ENCODE measurements at regions not wholly inside any gene's neighbourhood (a gene's known extent, or its start where the extent isn't known, plus 50 kb on each side); places are given as distances from the start of the nearest gene placed in this dataset.

- WGBS (ENCODE audit: insufficient coverage, insufficient replicate concordance, low lambda C conversion rate, missing lambda C conversion rate), result 0% methylated on average over 1 of the region's 1 CpG
- no peak for FAIRE-seq
- TF ChIP-seq RFX5 (IDR thresholded peaks at IDR 0.05; ENCODE audit: low read depth, low read length), result no peak
- TF ChIP-seq NFIC (IDR thresholded peaks at IDR 0.05; ENCODE audit: low read depth, low read length), result no peak
- no peak for TF ChIP-seq FOS (IDR thresholded peaks at IDR 0.05; ENCODE audit: borderline replicate concordance, extremely low read depth, insufficient read length)
- no peak for TF ChIP-seq NRF1 (conservative IDR thresholded peaks at IDR 0.05; ENCODE audit: low read depth, low read length)
- TF ChIP-seq NFYA (IDR thresholded peaks at IDR 0.05; ENCODE audit: borderline replicate concordance, low read depth, low read length), result no peak
- no peak for TF ChIP-seq DPF2 (IDR thresholded peaks at IDR 0.05)
- TF ChIP-seq NR2F1 (conservative IDR thresholded peaks at IDR 0.05), result no peak
- TF ChIP-seq PKNOX1 (IDR thresholded peaks at IDR 0.05), result no peak
- TF ChIP-seq MYC (IDR thresholded peaks at IDR 0.05; ENCODE audit: insufficient read depth, insufficient read length, insufficient replicate concordance, low read length, severe bottlenecking), result no peak
These were observed 934.4 kb upstream of the LRRN3 start for GRCh38 chr7:110156511-110156910.

More at GRCh38 chr7:110156511-110156910, 934.4 kb upstream of the LRRN3 start:
- H3K4me1 ChIP-seq (ENCODE audit: control insufficient read depth, insufficient read depth, low read length), result no peaks in the 10 kb centered on the region
- no peaks in the 10 kb centered on the region for H3K9me3 ChIP-seq (replicated peaks; ENCODE audit: control insufficient read depth, insufficient read depth, low read length)
- no TSS peak for BruUV-seq (replicated peaks)
- H3K27me3 ChIP-seq (replicated peaks in 1 of 2; ENCODE audit: control insufficient read depth in 2 of 2, insufficient read depth in 2 of 2, low read length in 1 of 2), result no peaks in the 10 kb centered on the region
- DNase-seq (ENCODE audit: low read depth, low spot score) (no peak), ATAC-seq (no peak)
- no peaks in the 10 kb centered on the region for H3K79me2 ChIP-seq (ENCODE audit: control insufficient read depth, insufficient read depth, low read length)
- no peaks in the 10 kb centered on the region for H3K36me3 ChIP-seq (ENCODE audit: control insufficient read depth in 2 of 2, insufficient read depth in 2 of 2, low read length in 1 of 2)
- no peak overlapping the region for H3K4me2 ChIP-seq (ENCODE audit: control insufficient read depth, insufficient read depth)
- H2AFZ ChIP-seq (ENCODE audit: control insufficient read depth, low read depth, low read length), result no peak overlapping the region
- no peak overlapping the region for H3K27ac ChIP-seq (ENCODE audit: control insufficient read depth, insufficient read depth)
- intact Hi-C loops (cut with micrococcal nuclease; ENCODE audit: unreplicated experiment), result no loop called here
- RAD21 ChIA-PET (ENCODE audit: unreplicated experiment), result no interaction called here
- no peak overlapping the region for H3K9ac ChIP-seq (ENCODE audit: control insufficient read depth, insufficient read depth, low read length)
- POLR2A ChIA-PET, result no interaction called here
- SMC1A ChIA-PET (ENCODE audit: uncharacterized antibody, unreplicated experiment), result no interaction called here
- in situ Hi-C loops (cut with MboI), result no loop called here
- H3K4me3 ChIP-seq, result no peak overlapping the region
- H4K20me1 ChIP-seq (ENCODE audit: control insufficient read depth, insufficient read depth), result no peaks in the 10 kb centered on the region
- CTCF ChIA-PET, result no interaction called here
